Upper lobe of right lung (tissue), 1 donor: ENCODE measurements at regions not wholly inside any gene's neighbourhood (a gene's known extent, or its start where the extent isn't known, plus 50 kb on each side); places are given as distances from the start of the nearest gene placed in this dataset.

Experiments
- ATAC-seq: fragments of 200-7000 bp; cut with Tn5 transposase; one replicate; pipeline ENCODE4 v1.9.1; 2020; ENCODE audit warnings: mild to moderate bottlenecking, moderate library complexity
- DNase-seq: peaks from one replicate; pipeline ENCODE4 v3.0.0-alpha.2; 2020
- H3K27ac ChIP-seq: fragments of 200-600 bp; one replicate; pipeline ENCODE4 v1.8.0; 2022
- H3K27me3 ChIP-seq: fragments of 200-600 bp; one replicate; pipeline ENCODE4 v1.8.0; 2022; ENCODE audit warnings: mild to moderate bottlenecking
- H3K36me3 ChIP-seq: fragments of 200-600 bp; one replicate; pipeline ENCODE4 v1.8.0; 2022
- H3K4me1 ChIP-seq: fragments of 200-600 bp; one replicate; pipeline ENCODE4 v1.8.0; 2022
- H3K4me3 ChIP-seq: fragments of 200-600 bp; one replicate; pipeline ENCODE4 v1.8.0; 2022; ENCODE audit warnings: mild to moderate bottlenecking
- H3K9me3 ChIP-seq: fragments of 200-600 bp; one replicate; pipeline ENCODE4 v1.8.0; 2022
- intact Hi-C: fragments of 100-400 bp; cut with DNase I; formaldehyde crosslinking; loops from one replicate; pipeline ENCODE4 v1.11.0; 2022
- TF ChIP-seq, protein P1 (sequence below): fragments of 200-600 bp; IDR thresholded peaks from one replicate; pipeline ENCODE4 v1.8.0; 2022; ENCODE audit warnings: antibody characterized with exemption
- donor health status: DM: no; HTN: yes; CAD: no; lungs with severe emphysema.

DNA sequence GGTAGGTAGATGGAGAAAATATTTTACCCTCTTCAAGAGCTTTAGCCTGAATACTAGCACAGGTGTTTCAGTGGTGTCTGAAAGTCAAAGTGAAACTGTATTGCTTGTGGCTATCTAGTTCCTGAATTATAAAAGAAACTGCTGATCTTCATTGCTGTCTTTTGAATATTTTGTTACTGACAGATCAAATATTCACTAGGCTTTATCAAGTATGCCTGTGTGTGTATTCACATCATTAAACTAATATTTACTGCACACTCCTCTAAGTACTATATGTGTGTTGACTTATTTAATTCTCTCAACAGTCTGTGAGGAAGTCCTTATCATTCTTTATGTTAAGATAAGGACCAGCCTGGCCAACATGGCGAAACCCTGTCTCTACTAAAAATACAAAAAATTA is 139.6 kb downstream of the SOCS6 start:
- TF ChIP-seq, protein P1, sequence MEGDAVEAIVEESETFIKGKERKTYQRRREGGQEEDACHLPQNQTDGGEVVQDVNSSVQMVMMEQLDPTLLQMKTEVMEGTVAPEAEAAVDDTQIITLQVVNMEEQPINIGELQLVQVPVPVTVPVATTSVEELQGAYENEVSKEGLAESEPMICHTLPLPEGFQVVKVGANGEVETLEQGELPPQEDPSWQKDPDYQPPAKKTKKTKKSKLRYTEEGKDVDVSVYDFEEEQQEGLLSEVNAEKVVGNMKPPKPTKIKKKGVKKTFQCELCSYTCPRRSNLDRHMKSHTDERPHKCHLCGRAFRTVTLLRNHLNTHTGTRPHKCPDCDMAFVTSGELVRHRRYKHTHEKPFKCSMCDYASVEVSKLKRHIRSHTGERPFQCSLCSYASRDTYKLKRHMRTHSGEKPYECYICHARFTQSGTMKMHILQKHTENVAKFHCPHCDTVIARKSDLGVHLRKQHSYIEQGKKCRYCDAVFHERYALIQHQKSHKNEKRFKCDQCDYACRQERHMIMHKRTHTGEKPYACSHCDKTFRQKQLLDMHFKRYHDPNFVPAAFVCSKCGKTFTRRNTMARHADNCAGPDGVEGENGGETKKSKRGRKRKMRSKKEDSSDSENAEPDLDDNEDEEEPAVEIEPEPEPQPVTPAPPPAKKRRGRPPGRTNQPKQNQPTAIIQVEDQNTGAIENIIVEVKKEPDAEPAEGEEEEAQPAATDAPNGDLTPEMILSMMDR: no peak
- Histone ChIP-seq H3K4me3 (no peak overlapping the region), H3K9me3 (no peaks in the 10 kb centered on the region), H3K36me3 (no peaks in the 10 kb centered on the region), H3K27ac (peak overlapping the region; percentile 39), H3K4me1 (peaks cover 8% of the 10 kb centered on the region), H3K27me3 (no peaks in the 10 kb centered on the region)
- DNase-seq (no peak), ATAC-seq (peak; percentile 63)
- intact Hi-C loops: loop anchor here (10.0 kb wide), 1 partner anchor 234 kb away; no protein-coding TSS in a partner anchor

DNA sequence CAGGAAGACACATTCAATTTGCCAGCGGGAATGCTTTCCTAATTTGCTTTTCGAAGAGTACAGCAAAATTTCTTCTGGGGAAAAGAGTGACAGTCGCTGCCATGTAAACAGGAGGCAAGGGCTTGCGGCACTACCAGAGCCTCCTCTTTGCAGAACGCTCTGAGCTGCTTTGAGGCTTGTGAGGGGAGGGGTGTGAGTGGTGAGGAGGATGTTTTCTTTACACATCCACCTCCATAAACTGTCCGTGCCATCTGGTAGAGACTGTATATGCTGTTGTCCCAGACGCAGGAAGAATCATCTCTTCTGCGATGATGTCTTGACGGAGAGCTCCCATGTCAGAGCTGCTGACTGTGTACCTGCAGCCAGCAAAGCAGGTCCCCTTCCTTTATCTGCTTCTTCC is 138.0 kb downstream of the SOCS6 start:
- H3K4me1 ChIP-seq: peaks cover 22% of the 10 kb centered on the region
- intact Hi-C loops: loop anchor here (10.0 kb wide), 1 partner anchor 232 kb away; no protein-coding TSS in a partner anchor
- no peaks in the 10 kb centered on the region for H3K9me3 ChIP-seq
- no peak for ATAC-seq
- no peak for DNase-seq
- no peaks in the 10 kb centered on the region for H3K27me3 ChIP-seq
- no peak overlapping the region for H3K4me3 ChIP-seq
- no peak overlapping the region for H3K27ac ChIP-seq
- H3K36me3 ChIP-seq: no peaks in the 10 kb centered on the region
- TF ChIP-seq, protein P1: no peak

DNA sequence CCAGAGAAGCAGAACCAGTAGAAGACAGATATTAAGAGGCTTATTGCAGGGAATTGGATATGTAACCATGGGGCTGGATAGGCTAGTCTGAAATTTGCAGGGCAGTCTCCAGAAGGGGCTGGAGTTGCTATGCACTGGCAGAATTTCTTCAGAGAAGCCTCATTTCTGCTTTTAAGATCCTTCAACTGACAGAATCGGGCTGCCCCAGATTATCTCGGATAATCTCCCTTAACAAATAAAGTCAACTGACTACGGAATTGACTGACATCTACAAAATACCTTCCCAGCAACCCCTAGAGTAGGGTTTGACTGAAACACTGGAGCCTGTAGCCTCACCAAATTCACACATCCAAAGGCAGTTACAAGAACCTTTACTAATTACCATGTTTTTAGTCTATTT is 136.4 kb downstream of the SOCS6 start:
- intact Hi-C loops: loop anchor here (10.0 kb wide), 1 partner anchor 230 kb away; no protein-coding TSS in a partner anchor
- Histone ChIP-seq H3K4me1 (peaks cover 38% of the 10 kb centered on the region), H3K9me3 (no peaks in the 10 kb centered on the region), H3K36me3 (no peaks in the 10 kb centered on the region), H3K27ac (no peak overlapping the region), H3K4me3 (no peak overlapping the region), H3K27me3 (no peaks in the 10 kb centered on the region)
- TF ChIP-seq, protein P1: no peak
- no peak for DNase-seq
- ATAC-seq: no peak

DNA sequence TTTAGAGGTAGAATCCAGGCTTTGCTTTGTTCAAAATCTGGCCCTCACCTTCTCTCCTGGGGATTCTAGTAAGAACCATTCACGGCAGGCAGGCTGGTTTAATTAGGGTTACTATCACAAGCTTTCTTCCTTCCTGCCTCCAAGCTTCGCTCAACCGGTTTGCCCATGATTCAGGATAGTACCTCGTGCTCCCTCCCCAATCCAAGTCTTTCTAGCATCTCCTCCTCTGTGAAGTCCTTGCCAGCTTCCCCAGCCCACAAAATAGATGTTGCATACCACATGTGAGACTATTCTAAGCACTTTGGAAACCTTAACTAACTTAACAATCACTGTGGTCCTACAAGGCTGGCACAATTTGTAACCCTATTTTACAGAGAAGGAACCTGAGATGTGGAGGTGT is 135.1 kb downstream of the SOCS6 start:
- Histone ChIP-seq H3K4me3 (no peak overlapping the region), H3K9me3 (no peaks in the 10 kb centered on the region), H3K27ac (no peak overlapping the region), H3K27me3 (no peaks in the 10 kb centered on the region), H3K4me1 (peaks cover 38% of the 10 kb centered on the region), H3K36me3 (no peaks in the 10 kb centered on the region)
- TF ChIP-seq, protein P1: no peak
- peak; percentile 13 for ATAC-seq
- intact Hi-C loops: loop anchor here (10.0 kb wide), 1 partner anchor 229 kb away; no protein-coding TSS in a partner anchor
- no peak for DNase-seq

DNA sequence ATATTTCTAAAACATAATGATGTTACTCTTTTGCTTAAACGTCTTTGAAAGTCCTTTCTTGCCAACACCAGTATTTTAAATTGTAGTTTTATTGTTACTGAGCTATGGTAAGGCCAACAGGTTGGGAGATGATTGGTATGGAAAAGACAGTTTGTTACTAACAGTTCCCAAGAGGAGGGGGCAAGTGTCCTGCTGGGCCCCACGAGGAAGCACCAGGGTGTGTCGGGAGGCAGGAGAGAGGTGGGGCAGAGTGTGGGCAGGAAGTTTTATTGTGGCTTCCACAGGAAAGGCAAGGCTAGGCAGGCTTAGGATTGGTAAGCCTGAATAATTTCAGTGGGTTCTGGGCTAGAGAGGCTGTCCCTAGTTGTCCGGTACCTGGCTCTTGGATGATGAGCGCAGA is 134.3 kb downstream of the SOCS6 start:
- no peak for ATAC-seq
- Histone ChIP-seq H3K9me3 (no peaks in the 10 kb centered on the region), H3K4me3 (no peak overlapping the region), H3K27ac (no peak overlapping the region), H3K36me3 (no peaks in the 10 kb centered on the region), H3K27me3 (no peaks in the 10 kb centered on the region), H3K4me1 (peaks cover 38% of the 10 kb centered on the region)
- DNase-seq: no peak
- TF ChIP-seq, protein P1: no peak
- intact Hi-C loops: loop anchor here (10.0 kb wide), 1 partner anchor 228 kb away; no protein-coding TSS in a partner anchor
